Prostate gland (tissue), 2 donors: ENCODE measurements at regions not wholly inside any gene's neighbourhood (a gene's known extent, or its start where the extent isn't known, plus 50 kb on each side); places are given as distances from the start of the nearest gene placed in this dataset.
A peak's percentile ranks its signal among the peaks of the same experiment; 100 is the strongest.

Experiments
- DNase-seq: peaks from one replicate; pipeline ENCODE4 v3.0.0-alpha.2; 2019; ENCODE audit warnings: low spot score
- H3K27ac ChIP-seq, 2 donors: fragments of 200-600 bp; sonication (generic); 2 replicates each; pipeline ENCODE4 v1.5.1; 2017 to 2019
- H3K27me3 ChIP-seq: fragments of 200-600 bp; sonication (generic); replicated peaks from 2 replicates; pipeline ENCODE4 v1.5.1; 2019; ENCODE audit not compliant: insufficient read depth
- H3K36me3 ChIP-seq, 2 donors: fragments of 200-600 bp; sonication (generic); 1 replicate in 1 of 2; 2 replicates in 1 of 2; pipeline versions ENCODE4 v1.5.1 to v1.8.1; 2017 to 2019
- H3K4me1 ChIP-seq: fragments of 200-600 bp; sonication (generic); replicated peaks from 2 replicates; pipeline ENCODE4 v1.5.1; 2019
- H3K4me3 ChIP-seq, 2 donors: fragments of 200-600 bp; sonication (generic); 2 replicates each; pipeline ENCODE4 v1.5.1; 2017 to 2019
- H3K9me3 ChIP-seq: fragments of 200-600 bp; sonication (generic); 2 replicates; pipeline ENCODE4 v1.5.1; 2017
- POLR2A ChIP-seq: fragments of 450-650 bp; IDR thresholded peaks from one replicate; pipeline ENCODE4 v1.6.1; 2016; ENCODE audit warnings: antibody characterized with exemption, mild to moderate bottlenecking
- POLR2AphosphoS5 ChIP-seq: sonication (generic); formaldehyde crosslinking; IDR thresholded peaks from one replicate; pipeline ENCODE4 v1.6.1; 2017; ENCODE audit warnings: antibody characterized with exemption
- WGBS: methylation state at CpG from one replicate; pipeline ENCODE4 v1.1.5; 2018; 5-methylcytosine and 5-hydroxymethylcytosine counted together
- intact Hi-C: fragments of 100-400 bp; cut with DNase I; formaldehyde crosslinking; loops from one replicate; pipeline ENCODE4 v1.14.2; 2022
- TF ChIP-seq, protein P1 (sequence below), 4 experiments: fragments of 200-600 bp in 2 of 4; fragments of 450-650 bp in 2 of 4; sonication (generic) in 2 of 4; IDR thresholded peaks; 1 replicate in 3 of 4; 2 replicates in 1 of 4; pipeline ENCODE4 v1.5.1; 2016 to 2019; ENCODE audit warnings: antibody characterized with exemption in 4 of 4, mild to moderate bottlenecking in 2 of 4, moderate library complexity in 2 of 4

DNA sequence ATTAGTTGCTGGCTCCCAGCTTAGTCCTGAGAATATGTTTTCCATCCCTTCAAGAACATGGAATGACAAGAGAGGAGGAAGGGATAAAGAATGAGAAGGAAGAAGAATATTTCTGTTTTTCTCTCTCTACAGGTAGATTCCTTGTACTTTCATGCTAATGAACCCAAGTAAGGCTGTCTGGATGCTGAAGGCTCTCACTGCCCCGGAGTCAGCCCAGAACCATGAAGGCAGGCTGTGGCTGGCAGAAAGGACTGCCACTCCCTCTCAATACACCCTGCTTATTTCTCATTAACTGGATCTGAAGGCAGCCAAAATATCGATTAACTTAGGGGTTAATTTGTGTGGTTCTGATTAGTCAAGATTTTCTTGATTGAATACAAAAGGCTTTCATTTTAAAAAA, 93.1 kb upstream of the NPAS2 start:
- WGBS = 64% methylated on average over 2 of the region's 2 CpGs
- Histone ChIP-seq H3K4me3 (no peak overlapping the region), H3K36me3 (no peaks in the 10 kb centered on the region), H3K27me3 (no peaks in the 10 kb centered on the region), H3K27ac (no peak overlapping the region), H3K9me3 (no peaks in the 10 kb centered on the region), H3K4me1 (no peaks in the 10 kb centered on the region)
- intact Hi-C loops = no loop called here
- no peak for TF ChIP-seq POLR2AphosphoS5
- no peak for TF ChIP-seq POLR2A
- TF ChIP-seq, protein P1, sequence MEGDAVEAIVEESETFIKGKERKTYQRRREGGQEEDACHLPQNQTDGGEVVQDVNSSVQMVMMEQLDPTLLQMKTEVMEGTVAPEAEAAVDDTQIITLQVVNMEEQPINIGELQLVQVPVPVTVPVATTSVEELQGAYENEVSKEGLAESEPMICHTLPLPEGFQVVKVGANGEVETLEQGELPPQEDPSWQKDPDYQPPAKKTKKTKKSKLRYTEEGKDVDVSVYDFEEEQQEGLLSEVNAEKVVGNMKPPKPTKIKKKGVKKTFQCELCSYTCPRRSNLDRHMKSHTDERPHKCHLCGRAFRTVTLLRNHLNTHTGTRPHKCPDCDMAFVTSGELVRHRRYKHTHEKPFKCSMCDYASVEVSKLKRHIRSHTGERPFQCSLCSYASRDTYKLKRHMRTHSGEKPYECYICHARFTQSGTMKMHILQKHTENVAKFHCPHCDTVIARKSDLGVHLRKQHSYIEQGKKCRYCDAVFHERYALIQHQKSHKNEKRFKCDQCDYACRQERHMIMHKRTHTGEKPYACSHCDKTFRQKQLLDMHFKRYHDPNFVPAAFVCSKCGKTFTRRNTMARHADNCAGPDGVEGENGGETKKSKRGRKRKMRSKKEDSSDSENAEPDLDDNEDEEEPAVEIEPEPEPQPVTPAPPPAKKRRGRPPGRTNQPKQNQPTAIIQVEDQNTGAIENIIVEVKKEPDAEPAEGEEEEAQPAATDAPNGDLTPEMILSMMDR (IDR thresholded peaks at IDR 0.05) = no peak
- DNase-seq = no peak

DNA sequence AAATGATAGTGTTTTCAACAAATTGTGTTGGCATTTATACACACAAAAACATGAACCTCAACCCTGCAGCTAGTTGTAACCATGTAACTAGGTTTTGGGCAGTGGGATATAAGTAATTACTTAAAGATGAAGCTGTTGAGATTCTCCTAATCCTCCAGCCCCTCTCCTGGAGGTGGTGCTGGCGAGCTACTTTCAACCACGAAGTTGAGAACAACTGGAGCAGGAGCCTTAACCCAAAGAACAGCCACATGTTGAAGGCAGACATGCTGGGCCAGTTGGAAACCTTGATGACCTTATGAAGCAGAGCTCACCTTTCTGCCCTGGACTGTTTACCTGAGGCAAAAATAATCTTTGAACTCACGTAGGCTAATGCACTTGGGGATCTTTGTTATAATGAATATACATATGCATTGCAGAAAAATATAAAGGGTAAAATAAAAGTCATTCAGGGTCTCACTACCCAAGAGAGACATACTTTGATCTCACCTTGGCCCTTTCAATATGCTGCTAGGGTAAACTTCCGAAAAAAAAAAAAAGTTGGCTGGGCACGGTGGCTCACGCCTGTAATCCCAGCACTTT, 89.6 kb upstream of the NPAS2 start:
- H3K27ac ChIP-seq = no peak overlapping the region
- H3K27me3 ChIP-seq = no peaks in the 10 kb centered on the region
- no peaks in the 10 kb centered on the region for H3K9me3 ChIP-seq
- TF ChIP-seq POLR2A (no peak), POLR2AphosphoS5 (peak; percentile 34)
- TF ChIP-seq, protein P1 (IDR thresholded peaks at IDR 0.05) = peak; percentile 20 to 71 (median 60)
- H3K4me3 ChIP-seq = no peak overlapping the region
- intact Hi-C loops = loop anchor here (2.0 to 5.0 kb wide), 2 partner anchors 87 to 254 kb away; no protein-coding TSS in a partner anchor
- H3K4me1 ChIP-seq = no peaks in the 10 kb centered on the region
- DNase-seq = peak; percentile 53
- whole genome bisulfite sequencing = 72% methylated on average over 6 of the region's 6 CpGs
- no peaks in the 10 kb centered on the region for H3K36me3 ChIP-seq

DNA sequence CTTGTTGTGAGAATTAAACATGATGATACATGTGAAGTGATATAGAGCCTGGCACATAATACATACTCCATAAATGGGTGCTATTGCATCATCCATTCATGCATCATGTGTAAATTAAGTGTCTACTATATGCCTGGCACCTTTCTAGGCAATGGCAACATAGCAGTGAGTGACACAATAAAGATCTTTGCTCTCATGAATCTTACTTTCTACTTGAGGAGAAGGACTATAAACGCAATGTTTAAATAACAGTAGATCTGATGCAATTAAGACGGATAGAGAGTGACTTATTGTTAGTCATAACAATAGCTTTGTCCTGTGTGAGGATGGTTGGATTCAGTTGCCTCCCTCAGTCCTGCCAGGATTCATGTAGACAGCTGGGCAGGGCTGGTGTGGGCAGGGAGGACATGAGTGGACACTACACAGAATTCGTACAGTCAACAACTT, 88.4 kb upstream of the NPAS2 start:
- Histone ChIP-seq H3K4me1 (no peaks in the 10 kb centered on the region), H3K27me3 (no peaks in the 10 kb centered on the region), H3K27ac (no peak overlapping the region), H3K36me3 (no peaks in the 10 kb centered on the region), H3K4me3 (no peak overlapping the region), H3K9me3 (no peaks in the 10 kb centered on the region)
- DNase-seq = no peak
- intact Hi-C loops = loop anchor here (2.0 to 5.0 kb wide), 2 partner anchors 86 to 253 kb away; no protein-coding TSS in a partner anchor
- TF ChIP-seq POLR2A = no peak
- TF ChIP-seq, protein P1 (IDR thresholded peaks at IDR 0.05) = no peak
- no peak for TF ChIP-seq POLR2AphosphoS5
- 80% methylated on average over 3 of the region's 3 CpGs for WGBS

DNA sequence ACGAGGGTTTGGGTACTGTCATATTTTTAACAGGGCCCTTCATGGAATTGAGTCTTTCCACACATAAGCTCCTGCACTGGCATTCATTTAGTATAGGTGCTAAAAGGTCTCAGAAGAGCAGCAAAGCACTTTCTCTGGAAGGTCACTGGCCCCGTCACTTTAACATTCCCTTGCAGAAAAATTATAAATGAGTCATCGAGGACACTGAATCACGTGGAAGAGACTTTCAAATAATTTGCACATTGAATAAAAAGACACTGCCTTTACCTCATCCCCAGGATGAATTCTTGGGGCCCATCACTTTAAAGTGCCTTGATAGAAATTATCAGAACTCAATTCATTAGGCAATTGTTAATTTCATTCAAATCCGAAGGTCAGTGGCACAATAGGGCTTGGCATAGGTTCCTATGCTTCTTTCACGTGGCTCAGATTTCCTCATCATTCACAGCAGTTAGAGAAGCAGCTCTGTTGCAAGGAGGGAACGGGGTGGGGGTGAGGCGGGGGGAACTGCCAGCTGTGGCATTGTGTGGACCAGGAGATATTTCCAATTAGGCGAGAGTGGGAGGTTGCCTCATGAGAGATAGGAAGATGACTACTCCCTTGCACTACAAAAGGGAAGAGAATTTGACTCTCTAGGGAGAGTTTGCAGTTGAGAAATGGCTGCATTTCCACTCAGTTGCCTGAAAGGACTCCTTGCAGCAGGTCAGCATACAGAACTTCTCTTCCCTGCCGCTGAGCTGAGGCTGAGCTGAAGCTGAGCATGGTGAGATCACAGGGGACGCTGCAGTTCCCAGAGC, 86.3 kb upstream of the NPAS2 start:
- H3K9me3 ChIP-seq = no peaks in the 10 kb centered on the region
- no peaks in the 10 kb centered on the region for H3K27me3 ChIP-seq
- no peak for DNase-seq
- H3K4me1 ChIP-seq = no peaks in the 10 kb centered on the region
- H3K36me3 ChIP-seq = no peaks in the 10 kb centered on the region
- H3K27ac ChIP-seq = no peak overlapping the region
- TF ChIP-seq POLR2A (no peak), POLR2AphosphoS5 (no peak)
- TF ChIP-seq, protein P1 (IDR thresholded peaks at IDR 0.05) = no peak
- intact Hi-C loops = loop anchor here (5.0 kb wide), 1 partner anchor 84 kb away; no protein-coding TSS in a partner anchor
- no peak overlapping the region for H3K4me3 ChIP-seq
- 58% methylated on average over 11 of the region's 11 CpGs for WGBS
